ENCODE measurements at regions not wholly inside any gene's neighbourhood (a gene's known extent, or its start where the extent isn't known, plus 50 kb on each side); places are given as distances from the start of the nearest gene placed in this dataset.

DNA sequence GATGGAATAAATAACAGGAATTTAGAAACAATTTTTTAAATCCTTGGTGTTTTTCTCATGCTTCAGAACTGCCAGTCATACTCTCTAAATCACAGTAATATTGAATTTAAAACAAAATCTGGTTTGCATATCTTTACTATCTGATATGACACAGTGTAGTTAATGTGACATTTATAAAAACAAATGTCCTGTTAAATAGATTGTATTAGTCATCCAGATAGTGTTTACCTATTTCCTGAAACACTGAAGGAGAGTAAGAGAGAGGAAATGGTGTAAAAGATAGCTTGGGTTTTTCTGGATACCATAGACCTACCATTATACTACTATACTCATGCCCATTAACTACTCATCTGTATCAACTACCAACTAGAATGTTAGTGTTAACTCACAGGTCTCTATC is 292.3 kb downstream of the MAN2A1 start:
- peaks cover 0 to 3% (median 0%) of the 10 kb centered on the region in 5 donors for H3K36me3 Mint-ChIP-seq
- no peak overlapping the region for H3K27ac ChIP-seq (ENCODE audit: low read depth, low read length)
- no peaks in the 10 kb centered on the region for H3K9me3 ChIP-seq (ENCODE audit: control insufficient read depth in 2 of 3, low read length in 3 of 3)
- intact Hi-C loops (cut with micrococcal nuclease) = no loop called here
- no peaks in the 10 kb centered on the region for H3K27me3 ChIP-seq (ENCODE audit: control insufficient read depth in 2 of 2, insufficient read depth in 2 of 2, low read length in 2 of 2)
- H3K27me3 Mint-ChIP-seq = peaks cover 0 to 8% (median 0%) of the 10 kb centered on the region in 5 donors
- ChIA-PET POLR2A (no interaction called here), CTCF (no interaction called here)
- no peak overlapping the region for H3K4me3 Mint-ChIP-seq
- no peaks in the 10 kb centered on the region for H3K36me3 ChIP-seq (ENCODE audit: control insufficient read depth in 2 of 3, insufficient read depth in 3 of 3, low read length in 3 of 3)
- H3K27ac Mint-ChIP-seq = no peak overlapping the region
- no peak for DNase-seq
- no peak overlapping the region for H3K4me3 ChIP-seq (ENCODE audit: low read length)
- no peaks in the 10 kb centered on the region for H3K4me1 ChIP-seq (ENCODE audit: control insufficient read depth in 2 of 2, insufficient read depth in 2 of 2, low read length in 2 of 2)
- ATAC-seq = no peak
- H3K4me1 Mint-ChIP-seq = peaks cover 0 to 2% (median 0%) of the 10 kb centered on the region in 7 donors
- peaks cover 0 to 11% (median 0%) of the 10 kb centered on the region in 11 donors for H3K9me3 Mint-ChIP-seq

DNA sequence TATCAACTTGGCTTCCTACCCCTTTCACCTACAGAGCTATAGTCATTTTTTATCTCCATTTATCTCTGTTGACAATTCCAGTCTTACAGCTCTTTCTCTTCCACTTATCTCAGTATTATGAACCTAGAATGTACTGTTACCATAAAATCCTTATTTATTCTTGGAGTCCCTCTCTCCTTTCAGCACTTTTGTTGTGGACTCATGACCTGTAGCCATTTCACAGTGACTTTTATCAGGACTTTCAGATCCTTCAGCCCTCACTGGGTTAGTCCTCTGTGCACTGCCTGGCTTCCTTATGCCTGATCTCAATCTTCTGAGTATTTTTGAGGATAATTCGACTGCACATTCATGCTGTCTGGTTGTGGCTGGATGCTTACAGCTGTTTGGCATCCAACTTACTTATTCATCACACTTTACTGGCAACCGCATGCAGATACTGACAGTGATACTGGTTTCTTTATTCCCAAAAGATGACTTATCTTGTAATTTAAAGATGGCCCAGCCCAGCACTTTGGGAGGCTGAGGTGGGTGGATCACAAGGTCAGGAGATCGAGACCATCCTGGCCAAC is 293.3 kb downstream of the MAN2A1 start:
- Histone ChIP-seq H3K27me3 (ENCODE audit: control insufficient read depth in 2 of 2, insufficient read depth in 2 of 2, low read length in 2 of 2) (no peaks in the 10 kb centered on the region), H3K27ac (ENCODE audit: low read depth, low read length) (no peak overlapping the region), H3K4me1 (ENCODE audit: control insufficient read depth in 2 of 2, insufficient read depth in 2 of 2, low read length in 2 of 2) (no peaks in the 10 kb centered on the region), H3K4me3 (ENCODE audit: low read length) (no peak overlapping the region), H3K36me3 (ENCODE audit: control insufficient read depth in 2 of 3, insufficient read depth in 3 of 3, low read length in 3 of 3) (no peaks in the 10 kb centered on the region), H3K9me3 (ENCODE audit: control insufficient read depth in 2 of 3, low read length in 3 of 3) (no peaks in the 10 kb centered on the region)
- POLR2A ChIA-PET = no interaction called here
- DNase-seq (no peak), ATAC-seq (no peak)
- peaks cover 0 to 11% (median 0%) of the 10 kb centered on the region in 11 donors for H3K9me3 Mint-ChIP-seq
- intact Hi-C loops (cut with micrococcal nuclease) = no loop called here
- no peaks in the 10 kb centered on the region for H3K4me1 Mint-ChIP-seq
- no peak overlapping the region for H3K27ac Mint-ChIP-seq
- H3K27me3 Mint-ChIP-seq = peaks cover 0 to 8% (median 0%) of the 10 kb centered on the region in 5 donors
- H3K4me3 Mint-ChIP-seq = no peak overlapping the region
- CTCF ChIA-PET = no interaction called here
- no peaks in the 10 kb centered on the region for H3K36me3 Mint-ChIP-seq

DNA sequence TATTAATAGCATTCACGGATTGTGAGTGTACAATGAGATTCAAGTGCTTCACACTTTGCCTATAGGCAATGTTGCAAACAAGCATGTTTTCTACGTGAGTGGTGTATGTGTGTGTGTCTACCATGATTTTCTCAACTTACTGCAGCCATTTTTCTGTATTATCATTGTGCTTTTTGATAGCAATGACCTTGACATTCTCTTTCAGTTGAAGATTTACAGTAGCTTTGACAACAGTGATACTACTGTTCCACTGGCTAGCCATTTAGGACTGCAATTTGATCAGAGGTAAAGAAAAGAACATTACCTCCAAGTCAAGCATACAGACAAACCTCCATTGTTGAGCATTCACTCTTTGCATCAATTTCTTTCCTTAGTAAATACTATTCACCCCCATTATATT is 297.0 kb downstream of the MAN2A1 start:
- no peaks in the 10 kb centered on the region for H3K9me3 ChIP-seq (ENCODE audit: control insufficient read depth in 2 of 3, low read length in 3 of 3)
- H3K27me3 Mint-ChIP-seq = peaks cover 0 to 4% (median 0%) of the 10 kb centered on the region in 5 donors
- ATAC-seq = no peak
- H3K27ac Mint-ChIP-seq = peak overlapping the region in 1 of 9 donors; percentile 10
- no peaks in the 10 kb centered on the region for H3K36me3 Mint-ChIP-seq
- no peaks in the 10 kb centered on the region for H3K4me1 Mint-ChIP-seq
- H3K9me3 Mint-ChIP-seq = peaks cover 0 to 11% (median 0%) of the 10 kb centered on the region in 11 donors
- no peak for DNase-seq
- no peak overlapping the region for H3K27ac ChIP-seq (ENCODE audit: low read depth, low read length)
- ChIA-PET CTCF (no interaction called here), POLR2A (no interaction called here)
- intact Hi-C loops (cut with micrococcal nuclease) = no loop called here
- no peak overlapping the region for H3K4me3 Mint-ChIP-seq
- no peaks in the 10 kb centered on the region for H3K4me1 ChIP-seq (ENCODE audit: control insufficient read depth in 2 of 2, insufficient read depth in 2 of 2, low read length in 2 of 2)
- no peak overlapping the region for H3K4me3 ChIP-seq (ENCODE audit: low read length)
- no peaks in the 10 kb centered on the region for H3K36me3 ChIP-seq (ENCODE audit: control insufficient read depth in 2 of 3, insufficient read depth in 3 of 3, low read length in 3 of 3)
- no peaks in the 10 kb centered on the region for H3K27me3 ChIP-seq (ENCODE audit: control insufficient read depth in 2 of 2, insufficient read depth in 2 of 2, low read length in 2 of 2)

DNA sequence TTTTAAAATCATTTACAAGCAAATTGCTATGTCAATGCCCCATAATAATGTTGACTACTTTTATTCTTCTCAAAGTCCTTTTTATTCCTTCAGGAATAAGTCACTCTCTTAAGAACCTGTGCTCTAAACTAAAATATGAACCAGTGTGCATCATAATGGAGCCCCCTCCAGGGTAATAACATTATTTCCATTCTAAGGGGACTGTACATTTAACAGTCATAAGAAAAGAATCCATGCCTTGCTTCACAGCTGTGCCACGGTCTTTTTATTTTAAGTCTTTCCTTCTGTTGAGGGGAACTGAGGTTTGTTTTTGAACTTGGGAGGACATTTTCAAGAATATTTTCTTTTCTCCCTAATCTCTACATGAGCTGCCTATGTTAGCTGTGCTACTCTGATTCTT is 297.6 kb downstream of the MAN2A1 start:
- Histone ChIP-seq H3K4me3 (ENCODE audit: low read length) (no peak overlapping the region), H3K9me3 (ENCODE audit: control insufficient read depth in 2 of 3, low read length in 3 of 3) (no peaks in the 10 kb centered on the region), H3K27ac (ENCODE audit: low read depth, low read length) (no peak overlapping the region), H3K27me3 (ENCODE audit: control insufficient read depth in 2 of 2, insufficient read depth in 2 of 2, low read length in 2 of 2) (no peaks in the 10 kb centered on the region), H3K4me1 (ENCODE audit: control insufficient read depth in 2 of 2, insufficient read depth in 2 of 2, low read length in 2 of 2) (no peaks in the 10 kb centered on the region), H3K36me3 (ENCODE audit: control insufficient read depth in 2 of 3, insufficient read depth in 3 of 3, low read length in 3 of 3) (no peaks in the 10 kb centered on the region)
- DNase-seq (no peak), ATAC-seq (no peak)
- no peaks in the 10 kb centered on the region for H3K4me1 Mint-ChIP-seq
- peaks cover 0 to 4% (median 0%) of the 10 kb centered on the region in 5 donors for H3K27me3 Mint-ChIP-seq
- H3K4me3 Mint-ChIP-seq = no peak overlapping the region
- ChIA-PET POLR2A (no interaction called here), CTCF (no interaction called here)
- H3K27ac Mint-ChIP-seq = no peak overlapping the region
- H3K9me3 Mint-ChIP-seq = peaks cover 0 to 11% (median 0%) of the 10 kb centered on the region in 11 donors
- intact Hi-C loops (cut with micrococcal nuclease) = no loop called here
- no peaks in the 10 kb centered on the region for H3K36me3 Mint-ChIP-seq

DNA sequence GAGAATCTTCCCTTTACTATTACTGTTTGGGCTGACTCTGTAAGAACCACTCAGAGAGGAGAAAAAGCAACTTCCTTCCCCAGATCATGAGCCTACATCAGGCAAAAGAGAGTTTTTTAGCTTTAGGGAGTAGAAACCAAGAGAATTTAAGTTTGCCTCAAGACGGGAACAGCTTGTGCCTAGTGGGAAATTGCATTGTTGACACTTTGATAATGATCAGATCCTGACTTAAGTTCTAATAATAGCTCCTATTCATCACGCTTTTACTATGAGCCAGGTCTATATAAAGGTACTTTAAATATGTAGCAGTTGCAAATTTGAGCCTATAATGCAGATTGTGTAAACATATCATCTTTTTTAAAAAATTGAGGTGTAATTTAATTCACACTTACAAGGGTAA is 298.2 kb downstream of the MAN2A1 start:
- H3K36me3 Mint-ChIP-seq = no peaks in the 10 kb centered on the region
- H3K4me3 ChIP-seq (ENCODE audit: low read length) = no peak overlapping the region
- no peaks in the 10 kb centered on the region for H3K9me3 ChIP-seq (ENCODE audit: control insufficient read depth in 2 of 3, low read length in 3 of 3)
- H3K27me3 Mint-ChIP-seq = peaks cover 0 to 4% (median 0%) of the 10 kb centered on the region in 5 donors
- DNase-seq (no peak), ATAC-seq (no peak)
- ChIA-PET POLR2A (no interaction called here), CTCF (no interaction called here)
- H3K27ac Mint-ChIP-seq = no peak overlapping the region
- intact Hi-C loops (cut with micrococcal nuclease) = no loop called here
- H3K4me1 ChIP-seq (ENCODE audit: control insufficient read depth in 2 of 2, insufficient read depth in 2 of 2, low read length in 2 of 2) = no peaks in the 10 kb centered on the region
- H3K4me3 Mint-ChIP-seq = no peak overlapping the region
- peaks cover 0 to 11% (median 0%) of the 10 kb centered on the region in 11 donors for H3K9me3 Mint-ChIP-seq
- no peaks in the 10 kb centered on the region for H3K27me3 ChIP-seq (ENCODE audit: control insufficient read depth in 2 of 2, insufficient read depth in 2 of 2, low read length in 2 of 2)
- no peak overlapping the region for H3K27ac ChIP-seq (ENCODE audit: low read depth, low read length)
- no peaks in the 10 kb centered on the region for H3K36me3 ChIP-seq (ENCODE audit: control insufficient read depth in 2 of 3, insufficient read depth in 3 of 3, low read length in 3 of 3)
- no peaks in the 10 kb centered on the region for H3K4me1 Mint-ChIP-seq

DNA sequence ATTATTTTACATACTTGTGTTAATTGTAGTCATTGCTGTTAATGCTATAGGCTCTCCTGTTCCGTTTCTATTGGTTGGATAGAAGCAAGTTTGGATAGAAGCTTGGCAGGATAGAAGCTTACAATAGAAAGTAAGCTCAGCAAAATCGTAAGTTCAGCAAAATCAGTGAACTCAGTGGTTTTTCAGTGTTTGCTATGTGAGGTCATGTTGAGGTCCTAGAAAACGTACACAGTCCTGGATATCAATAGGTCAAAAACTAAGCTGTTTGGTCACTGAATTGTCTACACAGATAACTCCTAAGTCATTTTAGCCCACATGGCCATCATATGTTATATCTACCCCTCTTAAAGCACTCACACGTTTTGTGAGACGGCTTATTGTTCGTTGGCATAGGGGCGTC is 299.4 kb downstream of the MAN2A1 start:
- Histone ChIP-seq H3K27me3 (ENCODE audit: control insufficient read depth in 2 of 2, insufficient read depth in 2 of 2, low read length in 2 of 2) (no peaks in the 10 kb centered on the region), H3K4me1 (ENCODE audit: control insufficient read depth in 2 of 2, insufficient read depth in 2 of 2, low read length in 2 of 2) (no peaks in the 10 kb centered on the region), H3K9me3 (ENCODE audit: control insufficient read depth in 2 of 3, low read length in 3 of 3) (no peaks in the 10 kb centered on the region), H3K36me3 (ENCODE audit: control insufficient read depth in 2 of 3, insufficient read depth in 3 of 3, low read length in 3 of 3) (no peaks in the 10 kb centered on the region), H3K4me3 (ENCODE audit: low read length) (no peak overlapping the region), H3K27ac (ENCODE audit: low read depth, low read length) (no peak overlapping the region)
- ATAC-seq (no peak), DNase-seq (no peak)
- Mint-ChIP-seq H3K27me3 (peaks cover 0 to under 1% (median 0%) of the 10 kb centered on the region in 5 donors), H3K9me3 (peaks cover 0 to 11% (median 0%) of the 10 kb centered on the region in 11 donors), H3K36me3 (no peaks in the 10 kb centered on the region), H3K4me3 (no peak overlapping the region), H3K4me1 (no peaks in the 10 kb centered on the region), H3K27ac (no peak overlapping the region)
- ChIA-PET CTCF (interaction anchor here (0.6 kb wide), 1 partner anchor 230 kb away, joined by 3 read pairs; no protein-coding TSS in a partner anchor), POLR2A (no interaction called here)
- intact Hi-C loops (cut with micrococcal nuclease) = no loop called here

DNA sequence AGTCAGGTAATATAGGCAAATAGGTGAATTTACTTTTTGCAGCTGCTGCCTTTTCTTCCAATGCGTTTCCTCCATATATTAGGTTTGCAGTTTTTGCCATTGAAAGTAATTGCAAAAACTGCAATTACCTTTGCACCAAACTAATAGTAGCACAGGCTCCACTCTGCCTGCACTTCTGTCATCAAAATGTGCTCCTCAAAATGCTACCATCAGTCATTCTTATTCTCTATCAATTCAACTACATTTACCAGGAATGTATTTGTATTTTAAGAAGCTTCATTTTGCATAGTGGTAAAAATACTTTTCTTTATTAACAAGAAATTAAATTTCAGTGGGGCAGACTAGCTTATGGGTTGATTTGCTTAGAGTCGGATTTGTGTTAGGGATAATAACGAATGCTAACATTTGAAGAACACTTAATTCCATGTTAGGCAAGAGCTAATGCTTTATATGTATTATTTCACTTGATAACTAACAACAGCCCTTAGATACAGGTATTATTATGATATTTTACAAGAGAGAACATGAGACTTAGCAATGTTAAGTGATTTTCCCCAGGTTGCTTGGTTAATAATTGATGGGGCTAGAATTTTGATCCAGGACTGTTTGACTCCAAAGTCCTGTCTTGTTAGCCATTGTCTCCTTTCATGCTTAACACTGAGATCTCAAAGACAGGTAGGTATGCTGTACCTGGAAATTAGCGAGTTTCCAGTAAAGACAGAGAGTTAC is 300.4 kb downstream of the MAN2A1 start:
- Histone ChIP-seq H3K9me3 (ENCODE audit: control insufficient read depth in 2 of 3, low read length in 3 of 3) (no peaks in the 10 kb centered on the region), H3K4me1 (ENCODE audit: control insufficient read depth in 2 of 2, insufficient read depth in 2 of 2, low read length in 2 of 2) (no peaks in the 10 kb centered on the region), H3K27me3 (ENCODE audit: control insufficient read depth in 2 of 2, insufficient read depth in 2 of 2, low read length in 2 of 2) (no peaks in the 10 kb centered on the region), H3K36me3 (ENCODE audit: control insufficient read depth in 2 of 3, insufficient read depth in 3 of 3, low read length in 3 of 3) (no peaks in the 10 kb centered on the region), H3K4me3 (ENCODE audit: low read length) (no peak overlapping the region), H3K27ac (ENCODE audit: low read depth, low read length) (no peak overlapping the region)
- ChIA-PET POLR2A (no interaction called here), CTCF (interaction anchor here (0.6 kb wide), 1 partner anchor 264 kb away, joined by 4 read pairs; no protein-coding TSS in a partner anchor)
- Mint-ChIP-seq H3K9me3 (peaks cover 0 to 8% (median 0%) of the 10 kb centered on the region in 11 donors), H3K4me3 (no peak overlapping the region), H3K27me3 (peaks cover 0 to 2% (median 0%) of the 10 kb centered on the region in 5 donors), H3K36me3 (no peaks in the 10 kb centered on the region), H3K4me1 (no peaks in the 10 kb centered on the region), H3K27ac (no peak overlapping the region)
- intact Hi-C loops (cut with micrococcal nuclease) = no loop called here
- ATAC-seq = no peak
- DNase-seq = no peak
